Non-pigmented ciliary epithelial cell (primary cell): ENCODE measurements at regions not wholly inside any gene's neighbourhood (a gene's known extent, or its start where the extent isn't known, plus 50 kb on each side); places are given as distances from the start of the nearest gene placed in this dataset.
"Not testable (repeated sequence)": the region's sequence is repeated elsewhere in the genome, so short reads cannot be mapped to it uniquely, and the experiment has no call there.

Experiments used
- DNase-seq: peaks from one replicate; pipeline ENCODE4 v3.0.0-alpha.2; 2010; ENCODE audit warnings: low read depth

GRCh38 chr18:60319129-60319528 lies 53.4 kb downstream of the MC4R start:
- DNase-seq, result no peak

GRCh38 chr18:60311676-60312360 lies 60.8 kb downstream of the MC4R start:
- no peak for DNase-seq

GRCh38 chr18:60295674-60296073 lies 76.9 kb downstream of the MC4R start:
- no peak for DNase-seq

- no peak for DNase-seq
Measured at GRCh38 chr18:60292186-60292585, 80.4 kb downstream of the MC4R start.

- no peak for DNase-seq
Measured at GRCh38 chr18:60279391-60279790, 93.2 kb downstream of the MC4R start.

- DNase-seq, result peak; percentile 22
Measured at GRCh38 chr18:60277855-60278480, 94.6 kb downstream of the MC4R start.

GRCh38 chr18:60267391-60268058 lies 105.0 kb downstream of the MC4R start:
- DNase-seq, result no peak

- DNase-seq, result no peak
Measured at GRCh38 chr18:60266558-60266957, 106.0 kb downstream of the MC4R start.

- peak; percentile 31 for DNase-seq
Measured at GRCh38 chr18:60259052-60259681, 113.4 kb downstream of the MC4R start.

GRCh38 chr18:60249388-60249787 lies 123.2 kb downstream of the MC4R start:
- no peak for DNase-seq

GRCh38 chr18:60248336-60249330 lies 123.9 kb downstream of the MC4R start:
- no peak for DNase-seq

GRCh38 chr18:60247103-60247502 lies 125.5 kb downstream of the MC4R start:
- DNase-seq, result no peak

GRCh38 chr18:60246606-60247005 lies 126.0 kb downstream of the MC4R start:
- no peak for DNase-seq

GRCh38 chr18:60245096-60245495 lies 127.5 kb downstream of the MC4R start:
- no peak for DNase-seq

- not testable (repeated sequence) for DNase-seq
Measured at GRCh38 chr18:60239024-60239710, 133.4 kb downstream of the MC4R start.

- DNase-seq, result no peak
Measured at GRCh38 chr18:60235164-60235563, 137.4 kb downstream of the MC4R start.

GRCh38 chr18:60232541-60232940 lies 140.0 kb downstream of the MC4R start:
- peak; percentile 59 for DNase-seq

- DNase-seq, result no peak
Measured at GRCh38 chr18:60228609-60229595, 143.7 kb downstream of the MC4R start.

- no peak for DNase-seq
Measured at GRCh38 chr18:60215432-60215831, 157.1 kb downstream of the MC4R start.

GRCh38 chr18:60209042-60209441 lies 163.5 kb downstream of the MC4R start:
- DNase-seq, result no peak
